ENCODE measurements at regions not wholly inside any gene's neighbourhood (a gene's known extent, or its start where the extent isn't known, plus 50 kb on each side); places are given as distances from the start of the nearest gene placed in this dataset.
A peak's percentile ranks its signal among the peaks of the same experiment; 100 is the strongest.

GRCh38 chr20:1820138-1821079 lies 74.8 kb upstream of the SIRPA start:
- TF ChIP-seq CTCF (IDR thresholded peaks at IDR 0.05) = no peak
- intact Hi-C loops (cut with micrococcal nuclease) = no loop called here
- no peak overlapping the region for H3K27ac Mint-ChIP-seq
- H3K36me3 Mint-ChIP-seq = peaks cover 15% of the 10 kb centered on the region
- WGBS (ENCODE audit: insufficient coverage) = 67% methylated on average over 8 of the region's 8 CpGs
- peaks cover 11 to 31% of the 10 kb centered on the region in 2 donors for H3K27me3 Mint-ChIP-seq (ENCODE audit: low read depth in 2 of 2)
- Histone ChIP-seq H3K27me3 (ENCODE audit: control insufficient read depth, insufficient read depth, low read length) (no peaks in the 10 kb centered on the region), H3K9me3 (ENCODE audit: control insufficient read depth, insufficient read depth, low read length) (peaks cover 17% of the 10 kb centered on the region), H3K4me1 (ENCODE audit: control insufficient read depth, insufficient read depth, low read length) (peaks cover 35% of the 10 kb centered on the region), H3K36me3 (ENCODE audit: control insufficient read depth, insufficient read depth, low read length) (no peaks in the 10 kb centered on the region), H3K27ac (ENCODE audit: low read length) (peak overlapping the region; percentile 34), H3K4me3 (ENCODE audit: low read length) (no peak overlapping the region)
- peaks cover 6 to 8% of the 10 kb centered on the region in 2 donors for H3K9me3 Mint-ChIP-seq
- H3K4me1 Mint-ChIP-seq = no peaks in the 10 kb centered on the region
- ATAC-seq (peak in 2 of 3 donors; percentile 24 to 71), DNase-seq (no peak)
- H3K4me3 Mint-ChIP-seq = no peak overlapping the region

- H3K27ac ChIP-seq (ENCODE audit: low read length) = no peak overlapping the region
Measured at GRCh38 chr20:1819311-1820137, 75.7 kb upstream of the SIRPA start.

GRCh38 chr20:1818895-1819294 lies 76.3 kb upstream of the SIRPA start:
- Histone ChIP-seq H3K4me3 (ENCODE audit: low read length) (no peak overlapping the region), H3K4me1 (ENCODE audit: control insufficient read depth, insufficient read depth, low read length) (peaks cover 35% of the 10 kb centered on the region), H3K27me3 (ENCODE audit: control insufficient read depth, insufficient read depth, low read length) (no peaks in the 10 kb centered on the region), H3K36me3 (ENCODE audit: control insufficient read depth, insufficient read depth, low read length) (no peaks in the 10 kb centered on the region), H3K9me3 (ENCODE audit: control insufficient read depth, insufficient read depth, low read length) (peaks cover 15% of the 10 kb centered on the region), H3K27ac (ENCODE audit: low read length) (peak overlapping the region; percentile 39)
- H3K27ac Mint-ChIP-seq = no peak overlapping the region
- no peak for TF ChIP-seq CTCF (IDR thresholded peaks at IDR 0.05)
- H3K9me3 Mint-ChIP-seq = peaks cover 6 to 8% of the 10 kb centered on the region in 2 donors
- H3K36me3 Mint-ChIP-seq = peaks cover 14% of the 10 kb centered on the region
- intact Hi-C loops (cut with micrococcal nuclease) = no loop called here
- WGBS (ENCODE audit: insufficient coverage) = 80% methylated on average over 5 of the region's 6 CpGs
- H3K4me1 Mint-ChIP-seq = no peaks in the 10 kb centered on the region
- no peak overlapping the region for H3K4me3 Mint-ChIP-seq
- DNase-seq (no peak), ATAC-seq (no peak)
- peaks cover 11 to 40% of the 10 kb centered on the region in 2 donors for H3K27me3 Mint-ChIP-seq (ENCODE audit: low read depth in 2 of 2)

More at GRCh38 chr20:1819311-1820137, 75.7 kb upstream of the SIRPA start:
- H3K27me3 Mint-ChIP-seq (ENCODE audit: low read depth in 2 of 2) = peaks cover 11 to 35% of the 10 kb centered on the region in 2 donors
- H3K36me3 Mint-ChIP-seq = peaks cover 15% of the 10 kb centered on the region
- intact Hi-C loops (cut with micrococcal nuclease) = no loop called here
- ATAC-seq = no peak
- TF ChIP-seq CTCF (IDR thresholded peaks at IDR 0.05) = no peak
- Histone ChIP-seq H3K27me3 (ENCODE audit: control insufficient read depth, insufficient read depth, low read length) (no peaks in the 10 kb centered on the region), H3K4me1 (ENCODE audit: control insufficient read depth, insufficient read depth, low read length) (peaks cover 35% of the 10 kb centered on the region), H3K9me3 (ENCODE audit: control insufficient read depth, insufficient read depth, low read length) (peaks cover 17% of the 10 kb centered on the region), H3K4me3 (ENCODE audit: low read length) (no peak overlapping the region), H3K36me3 (ENCODE audit: control insufficient read depth, insufficient read depth, low read length) (no peaks in the 10 kb centered on the region)
- no peak for DNase-seq
- H3K9me3 Mint-ChIP-seq = peaks cover 6 to 8% of the 10 kb centered on the region in 2 donors
- H3K4me1 Mint-ChIP-seq = no peaks in the 10 kb centered on the region
- no peak overlapping the region for H3K4me3 Mint-ChIP-seq
- H3K27ac Mint-ChIP-seq = no peak overlapping the region
- WGBS (ENCODE audit: insufficient coverage) = 84% methylated on average over 13 of the region's 14 CpGs

Measured in natural killer cell (primary cell).